ENCODE measurements at regions not wholly inside any gene's neighbourhood (a gene's known extent, or its start where the extent isn't known, plus 50 kb on each side); places are given as distances from the start of the nearest gene placed in this dataset.
A peak's percentile ranks its signal among the peaks of the same experiment; 100 is the strongest.

GRCh38 chr9:116007824-116008223 is 145.8 kb upstream of the PAPPA start:
- H3K27ac ChIP-seq: no peak overlapping the region
- no peak for DNase-seq (ENCODE audit: low spot score)
- POLR2A ChIA-PET (ENCODE audit: low non-redundant PET): no interaction called here
- no peak for TF ChIP-seq CTCF (conservative IDR thresholded peaks at IDR 0.05; ENCODE audit: low read depth)
- CTCF ChIA-PET: no interaction called here

DNA sequence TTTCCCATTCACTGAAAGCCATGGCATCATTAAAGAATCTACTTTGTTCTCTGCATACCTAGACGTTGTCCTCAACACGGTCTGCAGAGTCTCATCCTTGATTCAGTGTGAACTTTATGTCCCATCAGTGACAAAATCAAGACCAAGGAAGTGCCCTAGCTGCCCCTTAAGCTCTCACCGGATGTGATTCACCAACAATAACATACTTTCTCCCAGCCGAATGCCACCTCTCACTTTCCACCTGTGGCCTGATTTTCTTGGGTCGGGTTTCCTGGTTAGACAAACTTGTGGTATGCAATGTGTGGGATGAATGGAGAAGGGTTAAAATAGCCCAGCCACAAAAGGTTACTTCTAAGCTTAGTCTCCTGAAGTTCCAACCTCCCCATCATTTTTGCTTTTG is 145.3 kb upstream of the PAPPA start:
- no peak overlapping the region for H3K27ac ChIP-seq
- ChIA-PET CTCF (no interaction called here), POLR2A (ENCODE audit: low non-redundant PET) (no interaction called here)
- no peak for TF ChIP-seq CTCF (conservative IDR thresholded peaks at IDR 0.05; ENCODE audit: low read depth)
- DNase-seq (ENCODE audit: low spot score): peak; percentile 29

- no peak for DNase-seq (ENCODE audit: low spot score)
- H3K27ac ChIP-seq: no peak overlapping the region
- CTCF ChIA-PET: interaction anchor here (0.7 kb wide), 1 partner anchor 68 kb away, joined by 3 read pairs; no protein-coding TSS in a partner anchor
- TF ChIP-seq CTCF (conservative IDR thresholded peaks at IDR 0.05; ENCODE audit: low read depth): no peak
- POLR2A ChIA-PET (ENCODE audit: low non-redundant PET): no interaction called here
Measured at GRCh38 chr9:116009420-116009819, 144.2 kb upstream of the PAPPA start.

GRCh38 chr9:116015855-116016254 is 137.7 kb upstream of the PAPPA start:
- no peak for TF ChIP-seq CTCF (conservative IDR thresholded peaks at IDR 0.05; ENCODE audit: low read depth)
- DNase-seq (ENCODE audit: low spot score): no peak
- POLR2A ChIA-PET (ENCODE audit: low non-redundant PET): no interaction called here
- H3K27ac ChIP-seq: no peak overlapping the region
- CTCF ChIA-PET: interaction anchor here (0.6 kb wide), 1 partner anchor 771 kb away, joined by 3 read pairs; no protein-coding TSS in a partner anchor

- ChIA-PET POLR2A (ENCODE audit: low non-redundant PET) (no interaction called here), CTCF (no interaction called here)
- TF ChIP-seq CTCF (conservative IDR thresholded peaks at IDR 0.05; ENCODE audit: low read depth): no peak
- no peak overlapping the region for H3K27ac ChIP-seq
- no peak for DNase-seq (ENCODE audit: low spot score)
Measured at GRCh38 chr9:116020146-116020545, 133.4 kb upstream of the PAPPA start.

DNA sequence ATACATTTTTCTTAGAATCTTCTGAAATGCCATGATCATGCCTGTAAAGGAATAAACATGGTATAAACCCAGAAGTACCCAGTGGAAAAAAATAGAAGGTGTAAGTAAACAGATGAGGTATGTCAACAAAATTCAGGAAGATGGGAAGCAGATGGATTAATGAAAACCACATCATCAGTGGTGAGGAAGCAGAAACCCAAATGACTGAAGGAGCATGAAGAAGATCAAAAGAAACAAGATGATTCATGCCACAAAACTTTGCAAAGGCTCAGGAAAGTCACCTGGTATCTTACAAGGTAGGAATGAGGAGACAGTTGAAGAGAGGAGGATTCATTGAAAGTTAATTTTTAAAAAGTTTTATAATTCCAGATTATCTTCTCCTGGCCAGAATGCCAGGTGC is 132.8 kb upstream of the PAPPA start:
- no peak for TF ChIP-seq CTCF (conservative IDR thresholded peaks at IDR 0.05; ENCODE audit: low read depth)
- H3K27ac ChIP-seq: no peak overlapping the region
- ChIA-PET POLR2A (ENCODE audit: low non-redundant PET) (no interaction called here), CTCF (interaction anchor here (0.6 kb wide), 1 partner anchor 237 kb away, joined by 3 read pairs; no protein-coding TSS in a partner anchor)
- no peak for DNase-seq (ENCODE audit: low spot score)

DNA sequence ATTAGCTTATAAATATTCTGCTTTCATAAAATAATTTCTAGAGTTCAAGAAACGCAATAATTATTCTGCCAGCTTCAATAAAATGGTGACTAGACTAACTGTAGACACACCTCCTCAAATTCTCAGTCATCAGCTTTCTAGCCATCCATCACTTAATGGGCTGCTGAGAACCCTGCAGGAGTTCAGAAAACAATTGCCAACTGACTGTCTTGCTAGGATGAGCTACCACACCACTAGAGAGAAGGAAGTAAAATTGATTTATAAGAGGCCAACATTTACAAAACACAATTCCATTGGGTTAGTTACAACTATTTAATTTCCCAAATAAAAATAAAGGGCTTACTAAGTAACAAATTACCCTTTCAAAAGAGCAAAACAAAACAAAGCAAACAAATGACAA is 126.5 kb upstream of the PAPPA start:
- POLR2A ChIA-PET (ENCODE audit: low non-redundant PET): no interaction called here
- no peak for TF ChIP-seq CTCF (conservative IDR thresholded peaks at IDR 0.05; ENCODE audit: low read depth)
- DNase-seq (ENCODE audit: low spot score): no peak
- CTCF ChIA-PET: no interaction called here
- no peak overlapping the region for H3K27ac ChIP-seq

Data from RWPE1 (cell line).